Tibial nerve (tissue), 4 donors: ENCODE measurements at regions not wholly inside any gene's neighbourhood (a gene's known extent, or its start where the extent isn't known, plus 50 kb on each side); places are given as distances from the start of the nearest gene placed in this dataset.
A peak's percentile ranks its signal among the peaks of the same experiment; 100 is the strongest.

Source experiments
- CTCF ChIP-seq, 5 experiments: fragments of 200-600 bp in 3 of 5; fragments of 450-650 bp in 2 of 5; sonication (generic) in 3 of 5; IDR thresholded peaks; one replicate each; pipeline ENCODE4 v1.5.1; 2016 to 2019; ENCODE audit warnings: antibody characterized with exemption in 5 of 5, mild to moderate bottlenecking in 3 of 5, moderate library complexity in 2 of 5
- EP300 ChIP-seq, 2 donors: sonication (generic); formaldehyde crosslinking; IDR thresholded peaks; one replicate each; pipeline ENCODE4 v1.6.1; 2017; ENCODE audit warnings: antibody characterized with exemption in 2 of 2, mild to moderate bottlenecking in 1 of 2

- TF ChIP-seq EP300 (IDR thresholded peaks at IDR 0.05) = peak in 1 of 2 donors; percentile 57
- TF ChIP-seq CTCF (IDR thresholded peaks at IDR 0.05) = no peak
Observed at GRCh38 chr2:134120733-134121630, 132.9 kb upstream of the MGAT5 start.
